Prostate gland (tissue), 2 donors: ENCODE measurements at regions not wholly inside any gene's neighbourhood (a gene's known extent, or its start where the extent isn't known, plus 50 kb on each side); places are given as distances from the start of the nearest gene placed in this dataset.

ENCODE experiments used
- DNase-seq: peaks from one replicate; pipeline ENCODE4 v3.0.0-alpha.2; 2019; ENCODE audit warnings: low spot score
- H3K27ac ChIP-seq, 2 donors: fragments of 200-600 bp; sonication (generic); 2 replicates each; pipeline ENCODE4 v1.5.1; 2017 to 2019
- H3K27me3 ChIP-seq: fragments of 200-600 bp; sonication (generic); replicated peaks from 2 replicates; pipeline ENCODE4 v1.5.1; 2019; ENCODE audit not compliant: insufficient read depth
- H3K36me3 ChIP-seq, 2 donors: fragments of 200-600 bp; sonication (generic); 1 replicate in 1 of 2; 2 replicates in 1 of 2; pipeline versions ENCODE4 v1.5.1 to v1.8.1; 2017 to 2019
- H3K4me1 ChIP-seq: fragments of 200-600 bp; sonication (generic); replicated peaks from 2 replicates; pipeline ENCODE4 v1.5.1; 2019
- H3K4me3 ChIP-seq, 2 donors: fragments of 200-600 bp; sonication (generic); 2 replicates each; pipeline ENCODE4 v1.5.1; 2017 to 2019
- H3K9me3 ChIP-seq: fragments of 200-600 bp; sonication (generic); 2 replicates; pipeline ENCODE4 v1.5.1; 2017
- CTCF ChIP-seq, 4 experiments: fragments of 200-600 bp in 2 of 4; fragments of 450-650 bp in 2 of 4; sonication (generic) in 2 of 4; IDR thresholded peaks; 1 replicate in 3 of 4; 2 replicates in 1 of 4; pipeline ENCODE4 v1.5.1; 2016 to 2019; ENCODE audit warnings: antibody characterized with exemption in 4 of 4, mild to moderate bottlenecking in 2 of 4, moderate library complexity in 2 of 4
- POLR2A ChIP-seq: fragments of 450-650 bp; IDR thresholded peaks from one replicate; pipeline ENCODE4 v1.6.1; 2016; ENCODE audit warnings: antibody characterized with exemption, mild to moderate bottlenecking
- POLR2AphosphoS5 ChIP-seq: sonication (generic); formaldehyde crosslinking; IDR thresholded peaks from one replicate; pipeline ENCODE4 v1.6.1; 2017; ENCODE audit warnings: antibody characterized with exemption
- WGBS: methylation state at CpG from one replicate; pipeline ENCODE4 v1.1.5; 2018; 5-methylcytosine and 5-hydroxymethylcytosine counted together
- intact Hi-C: fragments of 100-400 bp; cut with DNase I; formaldehyde crosslinking; loops from one replicate; pipeline ENCODE4 v1.14.2; 2022

DNA sequence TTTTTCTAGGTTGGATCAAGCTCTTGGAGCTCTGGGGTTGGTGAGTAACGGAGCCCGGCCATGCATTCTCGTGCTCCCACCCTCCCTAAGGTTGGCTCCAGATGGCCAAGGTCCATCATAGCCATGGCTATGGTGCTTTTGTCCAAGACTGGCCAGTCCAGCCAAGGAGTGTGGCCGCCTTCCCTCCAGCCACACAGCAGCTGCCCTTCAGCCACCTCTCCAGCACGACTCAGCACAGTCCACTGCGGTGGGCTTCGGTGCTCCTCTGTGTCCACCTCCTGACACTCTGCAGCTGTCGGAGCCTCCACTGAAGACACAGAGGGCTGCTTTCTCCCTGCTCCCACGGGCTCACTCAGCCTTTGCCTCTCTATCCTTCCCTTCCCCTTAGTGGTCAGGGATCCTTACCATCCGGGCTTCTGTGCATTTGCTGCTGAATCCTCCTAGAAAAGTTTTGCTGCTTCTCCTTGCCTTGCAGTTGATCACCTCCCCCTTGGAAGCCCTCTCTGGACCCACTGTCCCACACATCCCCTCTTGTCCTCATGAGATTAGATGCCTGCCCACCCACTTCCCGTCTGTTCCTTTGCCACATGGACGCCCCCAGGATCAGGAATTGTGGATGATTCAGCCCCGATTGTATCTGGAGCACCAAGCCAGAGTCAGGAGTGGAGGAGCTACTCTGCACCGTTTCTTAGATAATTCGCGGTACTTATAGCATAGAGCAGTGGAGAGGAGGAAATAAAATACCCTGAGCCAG, 177.1 kb upstream of the COPS8 start:
- H3K36me3 ChIP-seq = no peaks in the 10 kb centered on the region
- intact Hi-C loops = no loop called here
- TF ChIP-seq POLR2AphosphoS5 (no peak), POLR2A (no peak), CTCF (IDR thresholded peaks at IDR 0.05) (no peak)
- DNase-seq = no peak
- no peak overlapping the region for H3K27ac ChIP-seq
- no peak overlapping the region for H3K4me3 ChIP-seq
- WGBS = 78% methylated on average over 16 of the region's 16 CpGs
- H3K27me3 ChIP-seq = no peaks in the 10 kb centered on the region
- H3K4me1 ChIP-seq = no peaks in the 10 kb centered on the region
- no peaks in the 10 kb centered on the region for H3K9me3 ChIP-seq

DNA sequence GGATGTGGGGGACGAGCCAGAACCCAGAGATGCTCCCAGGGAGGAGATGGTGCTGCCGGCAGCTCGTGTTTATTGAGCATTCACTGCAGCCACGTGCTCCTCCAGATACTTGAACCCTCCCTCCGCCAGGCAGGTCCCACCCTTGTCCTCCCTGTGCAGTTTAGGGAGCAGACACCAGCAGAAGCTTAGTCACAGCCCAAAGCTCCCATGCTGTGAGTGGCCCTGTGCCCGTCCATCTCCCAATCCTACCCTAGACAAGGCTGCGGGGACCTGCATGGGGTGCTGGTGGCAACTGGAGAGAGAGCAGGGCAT, 176.5 kb upstream of the COPS8 start:
- no peak for TF ChIP-seq POLR2A
- no peak for TF ChIP-seq CTCF (IDR thresholded peaks at IDR 0.05)
- no peak for TF ChIP-seq POLR2AphosphoS5
- no peak overlapping the region for H3K4me3 ChIP-seq
- WGBS = 82% methylated on average over 7 of the region's 7 CpGs
- intact Hi-C loops = no loop called here
- no peaks in the 10 kb centered on the region for H3K27me3 ChIP-seq
- no peaks in the 10 kb centered on the region for H3K9me3 ChIP-seq
- no peaks in the 10 kb centered on the region for H3K36me3 ChIP-seq
- no peak overlapping the region for H3K27ac ChIP-seq
- no peaks in the 10 kb centered on the region for H3K4me1 ChIP-seq
- no peak for DNase-seq

DNA sequence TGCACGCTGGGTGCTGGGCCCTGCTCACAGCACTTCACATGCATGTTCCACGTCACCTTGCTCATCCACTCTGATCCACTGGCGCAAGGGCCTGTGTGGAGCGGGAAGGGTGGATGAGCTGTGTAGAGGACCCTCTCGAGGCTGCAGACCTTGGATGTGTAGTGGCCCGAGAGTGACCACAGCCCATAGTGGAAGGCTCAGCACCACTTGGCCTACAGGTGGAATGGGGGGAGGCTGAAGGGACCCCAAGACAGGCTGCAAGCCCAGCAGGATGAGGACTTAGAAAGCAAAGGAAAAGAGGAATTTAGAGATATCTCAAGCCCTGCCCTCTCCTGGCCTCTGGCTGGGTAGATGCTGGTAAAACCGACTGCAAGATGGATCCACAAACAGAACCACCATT, 175.9 kb upstream of the COPS8 start:
- Histone ChIP-seq H3K27me3 (no peaks in the 10 kb centered on the region), H3K4me1 (no peaks in the 10 kb centered on the region), H3K9me3 (no peaks in the 10 kb centered on the region), H3K4me3 (no peak overlapping the region), H3K27ac (no peak overlapping the region), H3K36me3 (no peaks in the 10 kb centered on the region)
- 88% methylated on average over 7 of the region's 7 CpGs for WGBS
- TF ChIP-seq CTCF (IDR thresholded peaks at IDR 0.05) (no peak), POLR2AphosphoS5 (no peak), POLR2A (no peak)
- no peak for DNase-seq
- intact Hi-C loops = no loop called here

DNA sequence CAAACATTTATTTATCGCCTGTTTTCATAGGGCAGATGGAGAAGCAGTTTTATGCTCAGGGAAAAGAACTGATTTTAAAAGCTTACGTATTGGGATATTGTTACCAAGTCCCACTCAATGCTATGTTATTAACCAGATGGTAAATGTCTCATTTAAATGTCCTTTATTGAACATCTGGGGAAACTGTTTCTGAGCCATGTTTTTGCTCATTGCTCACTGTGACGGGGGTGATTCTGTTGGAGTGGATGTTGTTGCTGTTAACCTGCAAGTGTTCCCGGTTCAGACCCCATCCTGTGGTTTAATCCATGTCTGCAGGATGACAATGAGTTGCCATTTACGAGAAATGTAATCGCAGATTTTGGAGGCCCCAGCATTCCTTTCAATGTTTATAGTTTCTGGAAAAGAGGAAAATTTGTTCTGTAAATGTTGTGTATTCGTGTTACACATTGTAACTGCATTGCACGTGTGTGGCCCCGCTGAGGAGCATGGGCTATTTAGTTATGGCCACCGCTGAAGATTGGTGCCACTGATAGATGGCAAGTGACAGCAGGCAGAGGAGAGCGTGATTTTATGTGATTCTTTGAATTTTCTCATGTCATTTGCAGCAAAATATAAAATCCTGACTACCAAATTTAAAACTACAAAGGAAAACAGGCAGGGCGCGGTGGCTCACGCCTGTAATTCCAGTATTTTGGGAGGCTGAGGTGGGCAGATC, 174.8 kb upstream of the COPS8 start:
- no peak overlapping the region for H3K4me3 ChIP-seq
- no peaks in the 10 kb centered on the region for H3K9me3 ChIP-seq
- TF ChIP-seq POLR2A (no peak), POLR2AphosphoS5 (no peak), CTCF (IDR thresholded peaks at IDR 0.05) (no peak)
- no peak for DNase-seq
- no peak overlapping the region for H3K27ac ChIP-seq
- no peaks in the 10 kb centered on the region for H3K4me1 ChIP-seq
- intact Hi-C loops = no loop called here
- no peaks in the 10 kb centered on the region for H3K36me3 ChIP-seq
- 63% methylated on average over 14 of the region's 14 CpGs for WGBS
- H3K27me3 ChIP-seq = no peaks in the 10 kb centered on the region
